ENCODE measurements at regions not wholly inside any gene's neighbourhood (a gene's known extent, or its start where the extent isn't known, plus 50 kb on each side); places are given as distances from the start of the nearest gene placed in this dataset.

GRCh38 chr13:103325672-103326071, 259.5 kb upstream of the SLC10A2 start:
- TF ChIP-seq ZNF274 (IDR thresholded peaks at IDR 0.05; ENCODE audit: low read depth, low read length), result no peak
- TF ChIP-seq YY1 (IDR thresholded peaks at IDR 0.05; ENCODE audit: insufficient read depth, insufficient read length), result no peak
- no peak for TF ChIP-seq SUZ12 (IDR thresholded peaks at IDR 0.05; ENCODE audit: extremely low read depth, insufficient read depth, insufficient read length)
